Tibial nerve (tissue), 4 donors: ENCODE measurements at regions not wholly inside any gene's neighbourhood (a gene's known extent, or its start where the extent isn't known, plus 50 kb on each side); places are given as distances from the start of the nearest gene placed in this dataset.

Experiments used
- DNase-seq, 2 donors: peaks; one replicate each; pipeline ENCODE4 v3.0.0-alpha.2; 2019; ENCODE audit warnings: low spot score in 2 of 2
- H3K27ac ChIP-seq, 4 donors: fragments of 200-600 bp; sonication (generic) in 3 of 4; one replicate each; pipeline ENCODE4 v1.5.1; 2017 to 2019; ENCODE audit warnings: mild to moderate bottlenecking in 1 of 4
- H3K27me3 ChIP-seq, 2 donors: fragments of 200-600 bp; sonication (generic) in 1 of 2; one replicate each; pipeline versions ENCODE4 v1.5.1 to v1.6.0; 2017 to 2019
- H3K36me3 ChIP-seq, 3 donors: fragments of 200-600 bp; sonication (generic); one replicate each; pipeline ENCODE4 v1.5.1; 2018 to 2019
- H3K4me1 ChIP-seq, 4 donors: fragments of 200-600 bp; sonication (generic) in 3 of 4; one replicate each; pipeline ENCODE4 v1.5.1; 2017 to 2019
- H3K4me3 ChIP-seq, 4 donors: fragments of 200-600 bp; sonication (generic) in 3 of 4; one replicate each; pipeline ENCODE4 v1.5.1; 2017 to 2019; ENCODE audit warnings: mild to moderate bottlenecking in 1 of 4, moderate library complexity in 1 of 4
- H3K9me3 ChIP-seq, 4 donors: fragments of 200-600 bp; sonication (generic) in 3 of 4; one replicate each; pipeline ENCODE4 v1.5.1; 2017 to 2019
- EP300 ChIP-seq, 2 donors: sonication (generic); formaldehyde crosslinking; IDR thresholded peaks; one replicate each; pipeline ENCODE4 v1.6.1; 2017; ENCODE audit warnings: antibody characterized with exemption in 2 of 2, mild to moderate bottlenecking in 1 of 2
- POLR2A ChIP-seq, 2 donors: fragments of 450-650 bp; IDR thresholded peaks; one replicate each; pipeline ENCODE4 v1.6.1; 2017; ENCODE audit warnings: antibody characterized with exemption in 2 of 2, mild to moderate bottlenecking in 2 of 2, moderate library complexity in 2 of 2
- WGBS, 2 donors: methylation state at CpG; one replicate each; pipeline ENCODE4 v1.1.5; 2018; 5-methylcytosine and 5-hydroxymethylcytosine counted together
- TF ChIP-seq, protein P1 (sequence below), 5 experiments: fragments of 200-600 bp in 3 of 5; fragments of 450-650 bp in 2 of 5; sonication (generic) in 3 of 5; IDR thresholded peaks; one replicate each; pipeline ENCODE4 v1.5.1; 2016 to 2019; ENCODE audit warnings: antibody characterized with exemption in 5 of 5, mild to moderate bottlenecking in 3 of 5, moderate library complexity in 2 of 5

DNA sequence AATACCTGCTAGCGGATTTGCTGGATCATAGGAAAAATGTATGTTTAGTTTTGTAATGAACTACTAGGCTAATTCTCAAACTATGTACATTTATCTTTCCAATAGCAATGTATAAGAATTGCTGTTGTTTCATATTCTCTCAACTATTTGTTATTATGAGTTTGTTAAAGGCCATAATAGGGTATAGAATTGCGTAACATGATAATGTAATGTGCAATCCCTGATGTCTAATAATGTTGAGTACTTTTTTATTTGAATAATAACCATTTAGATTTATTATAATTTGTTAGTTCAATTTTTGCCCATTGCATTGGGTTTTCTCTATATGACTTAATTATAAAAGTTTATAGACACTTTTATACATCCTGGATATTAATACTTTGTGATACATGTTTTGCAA, 801.6 kb downstream of the LUZP2 start:
- no peak for DNase-seq
- no peak overlapping the region for H3K27ac ChIP-seq
- no peaks in the 10 kb centered on the region for H3K4me1 ChIP-seq
- TF ChIP-seq EP300 (IDR thresholded peaks at IDR 0.05), result no peak
- TF ChIP-seq POLR2A (IDR thresholded peaks at IDR 0.05), result no peak
- TF ChIP-seq, protein P1, sequence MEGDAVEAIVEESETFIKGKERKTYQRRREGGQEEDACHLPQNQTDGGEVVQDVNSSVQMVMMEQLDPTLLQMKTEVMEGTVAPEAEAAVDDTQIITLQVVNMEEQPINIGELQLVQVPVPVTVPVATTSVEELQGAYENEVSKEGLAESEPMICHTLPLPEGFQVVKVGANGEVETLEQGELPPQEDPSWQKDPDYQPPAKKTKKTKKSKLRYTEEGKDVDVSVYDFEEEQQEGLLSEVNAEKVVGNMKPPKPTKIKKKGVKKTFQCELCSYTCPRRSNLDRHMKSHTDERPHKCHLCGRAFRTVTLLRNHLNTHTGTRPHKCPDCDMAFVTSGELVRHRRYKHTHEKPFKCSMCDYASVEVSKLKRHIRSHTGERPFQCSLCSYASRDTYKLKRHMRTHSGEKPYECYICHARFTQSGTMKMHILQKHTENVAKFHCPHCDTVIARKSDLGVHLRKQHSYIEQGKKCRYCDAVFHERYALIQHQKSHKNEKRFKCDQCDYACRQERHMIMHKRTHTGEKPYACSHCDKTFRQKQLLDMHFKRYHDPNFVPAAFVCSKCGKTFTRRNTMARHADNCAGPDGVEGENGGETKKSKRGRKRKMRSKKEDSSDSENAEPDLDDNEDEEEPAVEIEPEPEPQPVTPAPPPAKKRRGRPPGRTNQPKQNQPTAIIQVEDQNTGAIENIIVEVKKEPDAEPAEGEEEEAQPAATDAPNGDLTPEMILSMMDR (IDR thresholded peaks at IDR 0.05), result no peak
- H3K4me3 ChIP-seq, result no peak overlapping the region
- H3K36me3 ChIP-seq, result no peaks in the 10 kb centered on the region
- H3K27me3 ChIP-seq, result no peaks in the 10 kb centered on the region
- 91 to 93% methylated on average over 2 of the region's 2 CpGs for WGBS, 2 donors
- peaks cover 0 to 3% (median 1%) of the 10 kb centered on the region in 4 donors for H3K9me3 ChIP-seq

DNA sequence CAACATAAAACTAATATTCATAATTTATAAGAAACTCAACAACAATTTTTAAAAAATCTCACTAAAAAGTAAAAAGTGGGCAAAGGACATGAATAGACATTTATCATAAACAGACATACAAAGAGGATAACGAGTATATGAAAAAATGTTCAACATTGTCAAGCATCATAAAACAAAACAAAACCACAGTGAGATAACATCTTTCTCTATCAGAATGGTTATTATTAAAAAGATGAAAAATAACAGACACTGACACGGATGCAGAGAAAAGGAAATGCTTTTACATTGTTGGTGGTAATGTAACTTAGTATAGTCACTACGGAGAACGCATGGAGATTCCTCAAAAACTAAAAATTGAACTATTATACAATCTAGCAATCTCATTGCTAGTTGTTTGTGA, 813.0 kb downstream of the LUZP2 start:
- H3K4me1 ChIP-seq, result no peaks in the 10 kb centered on the region
- DNase-seq, result no peak
- H3K27me3 ChIP-seq, result no peaks in the 10 kb centered on the region
- TF ChIP-seq POLR2A (IDR thresholded peaks at IDR 0.05) (no peak), EP300 (IDR thresholded peaks at IDR 0.05) (no peak)
- TF ChIP-seq, protein P1 (IDR thresholded peaks at IDR 0.05), result no peak
- no peaks in the 10 kb centered on the region for H3K36me3 ChIP-seq
- no peak overlapping the region for H3K27ac ChIP-seq
- no peak overlapping the region for H3K4me3 ChIP-seq
- WGBS, 2 donors, result 83 to 89% methylated on average over 4 of the region's 4 CpGs
- H3K9me3 ChIP-seq, result peaks cover 0 to 4% (median 0%) of the 10 kb centered on the region in 4 donors

DNA sequence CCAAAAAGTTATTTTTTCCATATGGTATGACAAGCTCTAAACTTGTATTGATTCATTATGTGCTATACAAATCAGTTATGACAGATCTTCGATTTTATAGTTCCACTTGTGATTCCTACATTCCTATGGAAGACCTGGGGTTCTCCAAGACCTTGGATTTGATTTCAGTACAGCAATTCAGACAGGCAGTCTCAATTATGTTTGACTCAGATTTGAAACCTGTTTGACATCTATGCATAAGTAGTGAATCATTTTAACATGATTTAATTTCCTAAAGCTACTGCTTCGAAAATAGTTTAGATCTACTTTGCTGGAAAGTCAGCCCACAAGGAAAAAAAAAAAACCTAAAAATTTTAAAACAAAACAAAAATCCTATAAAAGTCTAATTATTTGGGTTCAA, 820.4 kb downstream of the LUZP2 start:
- Histone ChIP-seq H3K9me3 (no peaks in the 10 kb centered on the region), H3K4me3 (no peak overlapping the region), H3K4me1 (no peaks in the 10 kb centered on the region), H3K27ac (no peak overlapping the region), H3K36me3 (no peaks in the 10 kb centered on the region), H3K27me3 (no peaks in the 10 kb centered on the region)
- DNase-seq, result no peak
- WGBS, 2 donors, result 79 to 90% methylated on average over 2 of the region's 2 CpGs
- TF ChIP-seq, protein P1 (IDR thresholded peaks at IDR 0.05), result no peak
- no peak for TF ChIP-seq EP300 (IDR thresholded peaks at IDR 0.05)
- no peak for TF ChIP-seq POLR2A (IDR thresholded peaks at IDR 0.05)

DNA sequence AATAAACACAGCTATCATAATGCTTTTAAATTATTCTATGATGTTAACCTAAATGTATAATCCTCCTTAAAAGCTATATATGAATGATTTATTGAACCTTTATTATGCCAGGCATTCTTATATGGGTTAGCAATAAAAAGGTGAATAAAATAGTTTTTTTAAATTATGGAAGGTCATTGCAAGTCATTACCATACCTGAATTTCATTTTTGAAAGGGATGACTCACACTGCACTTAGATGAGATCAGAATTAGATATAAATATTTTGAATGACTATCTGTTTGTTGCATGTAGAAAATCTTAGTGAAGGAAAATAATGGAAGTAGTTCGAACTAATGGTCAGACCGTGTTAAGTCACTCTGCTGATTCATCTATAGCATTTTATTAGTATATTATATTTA, 822.3 kb downstream of the LUZP2 start:
- no peaks in the 10 kb centered on the region for H3K4me1 ChIP-seq
- no peaks in the 10 kb centered on the region for H3K27me3 ChIP-seq
- no peak for DNase-seq
- no peak overlapping the region for H3K4me3 ChIP-seq
- H3K36me3 ChIP-seq, result no peaks in the 10 kb centered on the region
- no peak overlapping the region for H3K27ac ChIP-seq
- WGBS, 2 donors, result 91% methylated on average over 2 of the region's 2 CpGs
- TF ChIP-seq, protein P1 (IDR thresholded peaks at IDR 0.05), result no peak
- TF ChIP-seq POLR2A (IDR thresholded peaks at IDR 0.05) (no peak), EP300 (IDR thresholded peaks at IDR 0.05) (no peak)
- H3K9me3 ChIP-seq, result no peaks in the 10 kb centered on the region

DNA sequence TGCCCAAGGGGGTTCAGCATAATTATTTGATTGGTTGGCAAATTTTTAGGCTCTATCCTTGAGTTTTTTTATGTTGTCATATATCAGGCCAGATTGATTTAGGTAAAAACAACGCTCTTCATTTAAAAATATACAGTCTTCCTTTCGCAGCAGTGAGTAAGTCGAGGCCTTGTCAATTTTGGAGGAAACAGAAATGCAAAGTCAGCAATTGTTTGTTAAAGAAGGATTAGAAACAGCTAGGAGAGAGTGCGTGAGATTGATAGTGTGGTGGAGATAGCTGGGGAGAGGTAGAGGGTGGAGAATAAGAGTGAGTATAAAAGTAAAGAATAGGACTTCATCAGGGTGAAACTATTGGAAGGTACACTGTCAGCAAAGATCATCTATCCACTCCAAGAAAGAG, 830.8 kb downstream of the LUZP2 start:
- no peak for DNase-seq
- H3K27me3 ChIP-seq, result no peaks in the 10 kb centered on the region
- 69% methylated on average over 4 of the region's 4 CpGs for WGBS, 2 donors

More for the DNA sequence above, 830.8 kb downstream of the LUZP2 start:
- Histone ChIP-seq H3K4me1 (no peaks in the 10 kb centered on the region), H3K27ac (no peak overlapping the region), H3K4me3 (no peak overlapping the region), H3K36me3 (no peaks in the 10 kb centered on the region), H3K9me3 (no peaks in the 10 kb centered on the region)
- no peak for TF ChIP-seq POLR2A (IDR thresholded peaks at IDR 0.05)
- no peak for TF ChIP-seq EP300 (IDR thresholded peaks at IDR 0.05)
- TF ChIP-seq, protein P1 (IDR thresholded peaks at IDR 0.05), result no peak
